ENCODE measurements at regions not wholly inside any gene's neighbourhood (a gene's known extent, or its start where the extent isn't known, plus 50 kb on each side); places are given as distances from the start of the nearest gene placed in this dataset.

DNA sequence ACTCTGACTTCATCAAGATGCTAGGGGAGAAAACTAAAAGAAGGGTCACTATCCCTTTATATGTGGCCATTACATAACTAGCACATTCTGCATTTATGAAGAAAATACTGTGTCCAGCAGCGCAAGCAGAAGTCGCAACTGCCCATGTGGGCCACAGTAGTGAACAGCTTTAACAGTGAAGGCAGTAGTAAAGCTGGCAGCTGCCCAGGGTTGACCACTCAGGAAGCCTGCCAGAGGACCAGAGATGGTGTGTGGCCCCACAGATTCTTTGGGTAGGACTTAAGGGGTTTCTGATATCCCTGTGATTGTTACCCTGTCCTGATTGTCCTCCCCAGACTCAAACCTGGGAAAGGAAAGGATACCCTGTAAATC lies 88.3 kb upstream of the NT5E start:
- TF ChIP-seq EZH2 (IDR thresholded peaks at IDR 0.05; ENCODE audit: insufficient read depth, poor library complexity, severe bottlenecking) = no peak
- TF ChIP-seq EZH2phosphoT487 (IDR thresholded peaks at IDR 0.05; ENCODE audit: insufficient read depth, low read depth) = no peak
